ENCODE measurements at regions not wholly inside any gene's neighbourhood (a gene's known extent, or its start where the extent isn't known, plus 50 kb on each side); places are given as distances from the start of the nearest gene placed in this dataset.

GRCh38 chr4:14188214-14188613, 560.7 kb upstream of the BOD1L1 start:
- no peaks in the 10 kb centered on the region for H3K9me3 ChIP-seq
- H3K4me1 ChIP-seq, result no peaks in the 10 kb centered on the region
- no peak for TF ChIP-seq POLR2A (IDR thresholded peaks at IDR 0.05)
- H3K27ac ChIP-seq, result no peak overlapping the region
- no peak for DNase-seq
- H3K27me3 ChIP-seq, result no peaks in the 10 kb centered on the region
- intact Hi-C loops (cut with DNase I), result no loop called here
- H3K36me3 ChIP-seq, result no peaks in the 10 kb centered on the region
- H3K4me3 ChIP-seq, result no peak overlapping the region
- ATAC-seq, result no peak

GRCh38 chr4:14193601-14194000, 566.1 kb upstream of the BOD1L1 start:
- Histone ChIP-seq H3K36me3 (no peaks in the 10 kb centered on the region), H3K9me3 (no peaks in the 10 kb centered on the region), H3K4me1 (no peaks in the 10 kb centered on the region), H3K27me3 (no peaks in the 10 kb centered on the region), H3K4me3 (no peak overlapping the region), H3K27ac (no peak overlapping the region)
- DNase-seq (no peak), ATAC-seq (no peak)
- 86% methylated on average over 1 of the region's 1 CpG for WGBS (ENCODE audit: insufficient coverage, low coverage, low lambda C conversion rate, missing lambda C conversion rate)
- no peak for TF ChIP-seq CTCF (IDR thresholded peaks at IDR 0.05)
- intact Hi-C loops (cut with DNase I), result no loop called here

DNA sequence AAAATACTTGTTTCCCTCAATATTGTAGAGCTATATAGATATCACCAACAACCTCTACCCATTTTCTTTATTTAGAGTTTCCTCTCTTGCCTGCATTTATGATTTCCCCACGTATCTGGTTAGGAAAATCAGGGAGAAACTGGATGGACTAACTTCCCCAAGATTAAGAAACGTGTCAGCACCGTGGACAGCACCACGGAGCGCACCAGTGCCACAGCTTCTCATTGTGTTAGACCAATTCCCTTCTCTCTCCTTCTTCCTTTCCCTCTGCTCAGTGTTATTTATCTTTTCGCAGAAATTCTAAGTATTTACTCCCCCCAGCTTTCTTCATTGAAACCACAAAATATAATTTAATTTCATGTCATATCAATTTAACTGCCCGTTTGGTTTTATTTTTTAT, 568.6 kb upstream of the BOD1L1 start:
- ATAC-seq, result peak; percentile 45 to 71 (median 64)
- Histone ChIP-seq H3K36me3 (no peaks in the 10 kb centered on the region), H3K27me3 (no peaks in the 10 kb centered on the region), H3K27ac (no peak overlapping the region), H3K4me1 (no peaks in the 10 kb centered on the region), H3K9me3 (no peaks in the 10 kb centered on the region), H3K4me3 (no peak overlapping the region)
- TF ChIP-seq CTCF (IDR thresholded peaks at IDR 0.05), result no peak
- TF ChIP-seq POLR2A (IDR thresholded peaks at IDR 0.05), result no peak
- DNase-seq, result peak in 2 of 3 donors; percentile 48 to 64
- WGBS (ENCODE audit: insufficient coverage, low coverage, low lambda C conversion rate, missing lambda C conversion rate), result 10% methylated on average over 7 of the region's 7 CpGs
- intact Hi-C loops (cut with DNase I), result no loop called here

- ATAC-seq (no peak), DNase-seq (no peak)
- TF ChIP-seq POLR2A (IDR thresholded peaks at IDR 0.05) (no peak), CTCF (IDR thresholded peaks at IDR 0.05) (no peak)
- Histone ChIP-seq H3K9me3 (no peaks in the 10 kb centered on the region), H3K4me1 (no peaks in the 10 kb centered on the region), H3K27ac (no peak overlapping the region), H3K27me3 (no peaks in the 10 kb centered on the region), H3K4me3 (no peak overlapping the region), H3K36me3 (no peaks in the 10 kb centered on the region)
- intact Hi-C loops (cut with DNase I), result no loop called here
- 65% methylated on average over 6 of the region's 6 CpGs for WGBS (ENCODE audit: insufficient coverage, low coverage, low lambda C conversion rate, missing lambda C conversion rate)
Observed at GRCh38 chr4:14215116-14215770, 587.7 kb upstream of the BOD1L1 start.

DNA sequence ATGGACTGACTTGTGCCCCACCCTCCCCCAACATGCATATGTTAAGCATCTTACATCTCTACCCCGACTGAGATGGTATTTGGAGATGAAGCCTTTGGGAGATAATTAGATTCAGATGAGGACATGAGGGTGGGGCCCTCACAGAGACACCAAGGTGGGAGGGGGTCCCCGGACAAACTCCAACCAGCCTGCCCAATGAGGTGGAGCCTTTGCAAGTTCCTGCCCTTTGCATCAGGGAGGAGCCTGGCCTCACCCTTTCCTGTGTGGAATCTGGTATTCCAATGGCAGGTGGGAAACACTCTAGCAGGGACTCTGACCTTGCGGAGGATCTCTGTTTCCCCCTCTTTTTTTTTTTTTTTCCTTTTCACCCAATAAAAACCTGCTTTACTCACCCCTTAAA, 589.9 kb upstream of the BOD1L1 start:
- WGBS (ENCODE audit: insufficient coverage, low coverage, low lambda C conversion rate, missing lambda C conversion rate), result 68% methylated on average over 2 of the region's 3 CpGs
- Histone ChIP-seq H3K27me3 (no peaks in the 10 kb centered on the region), H3K4me3 (no peak overlapping the region), H3K27ac (no peak overlapping the region), H3K4me1 (no peaks in the 10 kb centered on the region), H3K9me3 (no peaks in the 10 kb centered on the region), H3K36me3 (no peaks in the 10 kb centered on the region)
- intact Hi-C loops (cut with DNase I), result no loop called here
- ATAC-seq (no peak), DNase-seq (no peak)
- TF ChIP-seq POLR2A (IDR thresholded peaks at IDR 0.05) (no peak), CTCF (IDR thresholded peaks at IDR 0.05) (no peak)
